ENCODE measurements at regions not wholly inside any gene's neighbourhood (a gene's known extent, or its start where the extent isn't known, plus 50 kb on each side); places are given as distances from the start of the nearest gene placed in this dataset.

GRCh38 chrX:124250835-124251437 is 81.5 kb upstream of the TEX13D start:
- no peak for TF ChIP-seq CTCF (IDR thresholded peaks at IDR 0.05; ENCODE audit: low read depth, low read length)
- DNase-seq (ENCODE audit: extremely low read depth, low read depth), result no peak

GRCh38 chrX:124254611-124255010 is 77.8 kb upstream of the TEX13D start:
- no peak for TF ChIP-seq CTCF (IDR thresholded peaks at IDR 0.05; ENCODE audit: low read depth, low read length)

GRCh38 chrX:124256216-124256615 is 76.2 kb upstream of the TEX13D start:
- TF ChIP-seq CTCF (IDR thresholded peaks at IDR 0.05; ENCODE audit: low read depth, low read length), result no peak
- no peak for DNase-seq (ENCODE audit: extremely low read depth, low read depth)

More at GRCh38 chrX:124254611-124255010, 77.8 kb upstream of the TEX13D start:
- DNase-seq (ENCODE audit: extremely low read depth, low read depth), result no peak

GRCh38 chrX:124256629-124257380 is 75.7 kb upstream of the TEX13D start:
- TF ChIP-seq CTCF (IDR thresholded peaks at IDR 0.05; ENCODE audit: low read depth, low read length), result no peak
- no peak for DNase-seq (ENCODE audit: extremely low read depth, low read depth)

- no peak for DNase-seq (ENCODE audit: extremely low read depth, low read depth)
- no peak for TF ChIP-seq CTCF (IDR thresholded peaks at IDR 0.05; ENCODE audit: low read depth, low read length)
Observed at GRCh38 chrX:124257924-124258702, 74.3 kb upstream of the TEX13D start.

GRCh38 chrX:124260845-124261244 is 71.6 kb upstream of the TEX13D start:
- no peak for TF ChIP-seq CTCF (IDR thresholded peaks at IDR 0.05; ENCODE audit: low read depth, low read length)
- DNase-seq (ENCODE audit: extremely low read depth, low read depth), result no peak

- DNase-seq (ENCODE audit: extremely low read depth, low read depth), result no peak
- no peak for TF ChIP-seq CTCF (IDR thresholded peaks at IDR 0.05; ENCODE audit: low read depth, low read length)
Observed at GRCh38 chrX:124263743-124264142, 68.7 kb upstream of the TEX13D start.

Data from AG09319 (cell line).